Sigmoid colon (tissue), 4 donors: ENCODE measurements at regions not wholly inside any gene's neighbourhood (a gene's known extent, or its start where the extent isn't known, plus 50 kb on each side); places are given as distances from the start of the nearest gene placed in this dataset.

Experiments
- EP300 ChIP-seq, 4 donors: sonication (generic); formaldehyde crosslinking; IDR thresholded peaks; one replicate each; pipeline ENCODE4 v1.6.1; 2017; ENCODE audit warnings: antibody characterized with exemption in 4 of 4
- POLR2A ChIP-seq, 2 donors: fragments of 450-650 bp; IDR thresholded peaks; one replicate each; pipeline ENCODE4 v1.6.1; 2016; ENCODE audit warnings: antibody characterized with exemption in 2 of 2, mild to moderate bottlenecking in 2 of 2, moderate library complexity in 2 of 2
- POLR2AphosphoS5 ChIP-seq, 4 donors: sonication (generic); formaldehyde crosslinking; IDR thresholded peaks; one replicate each; pipeline ENCODE4 v1.6.1; 2017; ENCODE audit warnings: antibody characterized with exemption in 4 of 4
- TF ChIP-seq, protein P1 (sequence below), 4 experiments: fragments of 450-650 bp in 3 of 4; fragments of 200-600 bp in 1 of 4; IDR thresholded peaks; one replicate each; pipeline ENCODE4 v1.5.1; 2016 to 2019; ENCODE audit warnings: antibody characterized with exemption in 4 of 4, mild to moderate bottlenecking in 3 of 4, moderate library complexity in 2 of 4

DNA sequence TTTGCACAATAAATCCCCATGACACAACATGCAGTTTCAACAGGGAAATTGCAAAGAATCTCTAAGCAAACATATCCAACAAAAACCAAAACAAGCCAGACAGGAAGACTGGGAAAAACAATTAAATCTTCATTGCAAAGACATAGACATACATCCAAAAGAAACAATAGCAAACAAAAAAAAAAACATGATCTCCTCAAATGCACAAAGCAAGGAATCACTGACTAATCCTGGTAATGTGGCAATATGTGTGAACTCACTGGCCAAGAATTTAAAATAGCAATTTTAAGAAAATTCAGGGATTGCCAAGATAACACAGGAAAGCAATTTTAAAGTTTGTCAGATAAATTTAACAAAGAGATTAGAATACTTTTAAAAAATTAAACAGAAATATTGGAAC is 520.1 kb upstream of the SMC2 start:
- TF ChIP-seq, protein P1, sequence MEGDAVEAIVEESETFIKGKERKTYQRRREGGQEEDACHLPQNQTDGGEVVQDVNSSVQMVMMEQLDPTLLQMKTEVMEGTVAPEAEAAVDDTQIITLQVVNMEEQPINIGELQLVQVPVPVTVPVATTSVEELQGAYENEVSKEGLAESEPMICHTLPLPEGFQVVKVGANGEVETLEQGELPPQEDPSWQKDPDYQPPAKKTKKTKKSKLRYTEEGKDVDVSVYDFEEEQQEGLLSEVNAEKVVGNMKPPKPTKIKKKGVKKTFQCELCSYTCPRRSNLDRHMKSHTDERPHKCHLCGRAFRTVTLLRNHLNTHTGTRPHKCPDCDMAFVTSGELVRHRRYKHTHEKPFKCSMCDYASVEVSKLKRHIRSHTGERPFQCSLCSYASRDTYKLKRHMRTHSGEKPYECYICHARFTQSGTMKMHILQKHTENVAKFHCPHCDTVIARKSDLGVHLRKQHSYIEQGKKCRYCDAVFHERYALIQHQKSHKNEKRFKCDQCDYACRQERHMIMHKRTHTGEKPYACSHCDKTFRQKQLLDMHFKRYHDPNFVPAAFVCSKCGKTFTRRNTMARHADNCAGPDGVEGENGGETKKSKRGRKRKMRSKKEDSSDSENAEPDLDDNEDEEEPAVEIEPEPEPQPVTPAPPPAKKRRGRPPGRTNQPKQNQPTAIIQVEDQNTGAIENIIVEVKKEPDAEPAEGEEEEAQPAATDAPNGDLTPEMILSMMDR (IDR thresholded peaks at IDR 0.05): no peak
- no peak for TF ChIP-seq POLR2AphosphoS5 (IDR thresholded peaks at IDR 0.05)
- no peak for TF ChIP-seq POLR2A (IDR thresholded peaks at IDR 0.05)
- TF ChIP-seq EP300 (IDR thresholded peaks at IDR 0.05): no peak
